ENCODE measurements at regions not wholly inside any gene's neighbourhood (a gene's known extent, or its start where the extent isn't known, plus 50 kb on each side); places are given as distances from the start of the nearest gene placed in this dataset.

- H3K4me1 ChIP-seq (ENCODE audit: control insufficient read depth, extremely low read depth, insufficient read depth, low read length) = no peaks in the 10 kb centered on the region
- no peaks in the 10 kb centered on the region for H3K9me3 ChIP-seq (ENCODE audit: control insufficient read depth, insufficient read depth, low read depth, low read length)
- H3K36me3 ChIP-seq (ENCODE audit: control insufficient read depth, insufficient read depth, low read length) = no peaks in the 10 kb centered on the region
- H3K9ac ChIP-seq (ENCODE audit: insufficient read depth, low read length) = no peak overlapping the region
- no peaks in the 10 kb centered on the region for H3K27me3 ChIP-seq (ENCODE audit: control insufficient read depth, insufficient read depth, low read length)
- DNase-seq (ENCODE audit: low read depth in 2 of 2) = no peak
- H3K4me2 ChIP-seq (ENCODE audit: extremely low read depth, insufficient read depth, low read length) = no peak overlapping the region
- TF ChIP-seq EZH2 (IDR thresholded peaks at IDR 0.05; ENCODE audit: low read length, missing control alignments) = no peak
- no peak for TF ChIP-seq CTCF (conservative IDR thresholded peaks at IDR 0.05 in 1 of 2, IDR thresholded peaks at IDR 0.05 in 1 of 2; ENCODE audit: low read depth in 1 of 2, low read length in 2 of 2)
- no peak overlapping the region for H3K4me3 ChIP-seq (replicated peaks in 1 of 4; ENCODE audit: control extremely low read depth in 1 of 4, insufficient read depth in 1 of 4, low read depth in 3 of 4, low read length in 4 of 4)
- H4K20me1 ChIP-seq (ENCODE audit: control insufficient read depth, extremely low read depth, insufficient read depth, low read length) = no peaks in the 10 kb centered on the region
- H3K27ac ChIP-seq (ENCODE audit: insufficient read depth, low read length) = no peak overlapping the region
- no peak overlapping the region for H2AFZ ChIP-seq (ENCODE audit: low read length)
- H3K79me2 ChIP-seq (ENCODE audit: control insufficient read depth, insufficient read depth, low read length) = no peaks in the 10 kb centered on the region
Observed at GRCh38 chr15:77749998-77750540, 117.4 kb upstream of the LINGO1 start.

GRCh38 chr15:77749236-77749997 is 116.7 kb upstream of the LINGO1 start:
- no peak overlapping the region for H3K9ac ChIP-seq (ENCODE audit: insufficient read depth, low read length)
- H3K79me2 ChIP-seq (ENCODE audit: control insufficient read depth, insufficient read depth, low read length) = no peaks in the 10 kb centered on the region
- TF ChIP-seq CTCF (conservative IDR thresholded peaks at IDR 0.05 in 1 of 2, IDR thresholded peaks at IDR 0.05 in 1 of 2; ENCODE audit: low read depth in 1 of 2, low read length in 2 of 2) (no peak), EZH2 (IDR thresholded peaks at IDR 0.05; ENCODE audit: low read length, missing control alignments) (no peak)
- no peak for DNase-seq (ENCODE audit: low read depth in 2 of 2)
- H3K9me3 ChIP-seq (ENCODE audit: control insufficient read depth, insufficient read depth, low read depth, low read length) = no peaks in the 10 kb centered on the region
- no peak overlapping the region for H3K4me3 ChIP-seq (replicated peaks in 1 of 4; ENCODE audit: control extremely low read depth in 1 of 4, insufficient read depth in 1 of 4, low read depth in 3 of 4, low read length in 4 of 4)
- H2AFZ ChIP-seq (ENCODE audit: low read length) = no peak overlapping the region
- H3K4me2 ChIP-seq (ENCODE audit: extremely low read depth, insufficient read depth, low read length) = no peak overlapping the region
- H3K27me3 ChIP-seq (ENCODE audit: control insufficient read depth, insufficient read depth, low read length) = no peaks in the 10 kb centered on the region
- no peaks in the 10 kb centered on the region for H3K36me3 ChIP-seq (ENCODE audit: control insufficient read depth, insufficient read depth, low read length)
- no peaks in the 10 kb centered on the region for H3K4me1 ChIP-seq (ENCODE audit: control insufficient read depth, extremely low read depth, insufficient read depth, low read length)
- no peaks in the 10 kb centered on the region for H4K20me1 ChIP-seq (ENCODE audit: control insufficient read depth, extremely low read depth, insufficient read depth, low read length)
- H3K27ac ChIP-seq (ENCODE audit: insufficient read depth, low read length) = no peak overlapping the region

- Histone ChIP-seq H3K4me2 (ENCODE audit: extremely low read depth, insufficient read depth, low read length) (no peak overlapping the region), H3K36me3 (ENCODE audit: control insufficient read depth, insufficient read depth, low read length) (no peaks in the 10 kb centered on the region), H3K27me3 (ENCODE audit: control insufficient read depth, insufficient read depth, low read length) (no peaks in the 10 kb centered on the region), H3K9ac (ENCODE audit: insufficient read depth, low read length) (no peak overlapping the region), H3K4me3 (replicated peaks in 1 of 4; ENCODE audit: control extremely low read depth in 1 of 4, insufficient read depth in 1 of 4, low read depth in 3 of 4, low read length in 4 of 4) (no peak overlapping the region), H3K9me3 (ENCODE audit: control insufficient read depth, insufficient read depth, low read depth, low read length) (no peaks in the 10 kb centered on the region), H4K20me1 (ENCODE audit: control insufficient read depth, extremely low read depth, insufficient read depth, low read length) (no peaks in the 10 kb centered on the region), H3K4me1 (ENCODE audit: control insufficient read depth, extremely low read depth, insufficient read depth, low read length) (no peaks in the 10 kb centered on the region), H3K79me2 (ENCODE audit: control insufficient read depth, insufficient read depth, low read length) (no peaks in the 10 kb centered on the region), H2AFZ (ENCODE audit: low read length) (no peak overlapping the region), H3K27ac (ENCODE audit: insufficient read depth, low read length) (no peak overlapping the region)
- TF ChIP-seq CTCF (conservative IDR thresholded peaks at IDR 0.05 in 1 of 2, IDR thresholded peaks at IDR 0.05 in 1 of 2; ENCODE audit: low read depth in 1 of 2, low read length in 2 of 2) (no peak), EZH2 (IDR thresholded peaks at IDR 0.05; ENCODE audit: low read length, missing control alignments) (no peak)
- DNase-seq (ENCODE audit: low read depth in 2 of 2) = no peak
Observed at GRCh38 chr15:77748078-77749064, 115.7 kb upstream of the LINGO1 start.
